Renal cortical epithelial cell (primary cell): ENCODE measurements at regions not wholly inside any gene's neighbourhood (a gene's known extent, or its start where the extent isn't known, plus 50 kb on each side); places are given as distances from the start of the nearest gene placed in this dataset.
"Not testable (repeated sequence)": the region's sequence is repeated elsewhere in the genome, so short reads cannot be mapped to it uniquely, and the experiment has no call there.

Experiments used
- DNase-seq: peaks from one replicate; pipeline ENCODE4 v3.0.0-alpha.2; 2011; ENCODE audit warnings: low read depth

GRCh38 chr3:182508919-182509711 lies 284.2 kb upstream of the ATP11B start:
- DNase-seq = no peak

GRCh38 chr3:182509844-182510460 lies 283.4 kb upstream of the ATP11B start:
- peak; percentile 6 for DNase-seq

- no peak for DNase-seq
These were observed 278.9 kb upstream of the ATP11B start for GRCh38 chr3:182514236-182514964.

GRCh38 chr3:182516597-182517336 lies 276.5 kb upstream of the ATP11B start:
- DNase-seq = peak; percentile 6

- DNase-seq = no peak
These were observed 273.7 kb upstream of the ATP11B start for GRCh38 chr3:182519569-182519968.

GRCh38 chr3:182521339-182521738 lies 272.0 kb upstream of the ATP11B start:
- DNase-seq = no peak

- DNase-seq = not testable (repeated sequence)
These were observed 269.9 kb upstream of the ATP11B start for GRCh38 chr3:182523424-182523823.

- no peak for DNase-seq
These were observed 269.5 kb upstream of the ATP11B start for GRCh38 chr3:182523836-182524235.

- peak; percentile 15 for DNase-seq
These were observed 268.4 kb upstream of the ATP11B start for GRCh38 chr3:182524711-182525401.

- no peak for DNase-seq
These were observed 267.4 kb upstream of the ATP11B start for GRCh38 chr3:182525766-182526374.

GRCh38 chr3:182527745-182528144 lies 265.6 kb upstream of the ATP11B start:
- DNase-seq = peak; percentile 74

GRCh38 chr3:182530316-182530715 lies 263.0 kb upstream of the ATP11B start:
- DNase-seq = no peak

GRCh38 chr3:182533394-182533793 lies 259.9 kb upstream of the ATP11B start:
- peak; percentile 35 for DNase-seq

- DNase-seq = no peak
These were observed 248.8 kb upstream of the ATP11B start for GRCh38 chr3:182544542-182544941.

- DNase-seq = peak; percentile 79
These were observed 231.0 kb upstream of the ATP11B start for GRCh38 chr3:182562274-182562673.

- DNase-seq = peak; percentile 95
These were observed 227.1 kb upstream of the ATP11B start for GRCh38 chr3:182565916-182566796.

GRCh38 chr3:182567700-182568099 lies 225.6 kb upstream of the ATP11B start:
- DNase-seq = peak; percentile 92

- no peak for DNase-seq
These were observed 225.0 kb upstream of the ATP11B start for GRCh38 chr3:182568261-182568660.

GRCh38 chr3:182568876-182569275 lies 224.4 kb upstream of the ATP11B start:
- DNase-seq = peak; percentile 26
